GM19035 (cell line): ENCODE measurements at regions not wholly inside any gene's neighbourhood (a gene's known extent, or its start where the extent isn't known, plus 50 kb on each side); places are given as distances from the start of the nearest gene placed in this dataset.
"Not testable (repeated sequence)": the region's sequence is repeated elsewhere in the genome, so short reads cannot be mapped to it uniquely, and the experiment has no call there.

ENCODE experiments used
- ATAC-seq: cut with Tn5 transposase; IDR thresholded peaks from one replicate; pipeline ENCODE4 v1.9.1; 2021; ENCODE audit not compliant: unreplicated experiment

DNA sequence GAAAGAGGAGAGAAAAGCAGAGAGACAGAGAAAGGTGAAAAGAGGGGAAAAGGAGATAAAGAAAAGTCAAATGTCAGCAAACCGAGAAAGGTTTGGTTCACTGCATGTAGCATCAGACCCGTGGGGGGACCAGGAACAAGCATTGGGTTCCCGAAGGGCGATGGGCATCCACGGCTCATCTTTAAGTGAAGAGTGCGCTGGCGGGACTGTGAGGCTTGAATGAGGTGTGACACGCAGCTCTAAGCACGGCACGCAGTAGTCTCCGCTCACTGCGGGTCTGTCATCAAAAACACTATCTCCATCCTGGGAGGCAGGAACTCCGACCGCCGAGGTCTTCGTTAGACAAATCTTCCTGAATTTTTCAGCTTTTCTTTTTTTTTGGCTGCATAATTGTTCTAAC lies 173.4 kb upstream of the PFKP start:
- ATAC-seq, result no peak

DNA sequence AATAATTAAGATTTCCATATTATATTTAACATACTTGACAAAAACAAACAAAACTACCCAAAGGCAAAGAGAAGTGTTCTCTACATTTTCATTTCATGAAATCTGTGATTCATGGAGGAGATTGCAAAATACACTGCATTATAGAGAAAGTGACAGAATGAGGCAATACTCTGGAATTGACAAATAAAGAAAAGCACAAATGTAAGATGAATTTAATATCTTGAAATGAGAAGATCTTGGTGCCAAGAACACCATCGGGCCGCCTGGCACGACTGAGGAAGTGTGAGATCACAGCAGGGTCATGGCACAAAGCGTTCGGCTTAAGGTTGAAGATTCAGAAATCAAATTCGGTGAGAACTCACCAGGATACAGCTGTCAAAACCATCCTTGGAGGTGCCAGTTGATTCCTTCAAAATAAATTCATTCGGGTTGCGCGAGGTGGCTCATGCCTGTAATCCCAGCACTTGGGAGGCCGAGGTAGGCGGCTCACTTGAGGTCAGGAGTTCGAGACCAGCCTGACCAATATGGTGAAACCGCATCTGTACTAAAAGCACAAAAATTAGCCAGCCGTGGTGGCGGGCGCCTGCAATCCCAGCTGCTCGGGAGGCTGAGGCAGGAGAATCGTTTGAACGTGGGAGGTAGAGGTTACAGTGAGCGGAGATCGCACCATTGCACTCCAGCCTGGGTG lies 174.0 kb upstream of the PFKP start:
- no peak for ATAC-seq

DNA sequence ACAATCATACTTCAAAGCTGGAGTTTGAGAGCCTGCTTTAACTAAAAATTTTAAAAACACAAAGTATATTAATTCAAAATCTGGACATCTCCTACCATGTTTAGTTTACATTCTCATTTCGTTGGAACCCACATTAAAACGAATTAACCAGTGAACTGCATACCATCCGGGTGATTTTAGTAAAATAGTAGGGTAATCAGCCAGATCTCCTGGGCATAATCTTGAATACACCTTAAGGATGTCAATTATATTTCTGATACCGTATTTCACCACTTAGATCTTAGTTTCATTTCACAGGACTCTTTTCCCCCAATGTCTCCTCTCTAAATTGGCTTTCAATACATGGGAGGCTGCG lies 175.6 kb upstream of the PFKP start:
- ATAC-seq, result no peak

DNA sequence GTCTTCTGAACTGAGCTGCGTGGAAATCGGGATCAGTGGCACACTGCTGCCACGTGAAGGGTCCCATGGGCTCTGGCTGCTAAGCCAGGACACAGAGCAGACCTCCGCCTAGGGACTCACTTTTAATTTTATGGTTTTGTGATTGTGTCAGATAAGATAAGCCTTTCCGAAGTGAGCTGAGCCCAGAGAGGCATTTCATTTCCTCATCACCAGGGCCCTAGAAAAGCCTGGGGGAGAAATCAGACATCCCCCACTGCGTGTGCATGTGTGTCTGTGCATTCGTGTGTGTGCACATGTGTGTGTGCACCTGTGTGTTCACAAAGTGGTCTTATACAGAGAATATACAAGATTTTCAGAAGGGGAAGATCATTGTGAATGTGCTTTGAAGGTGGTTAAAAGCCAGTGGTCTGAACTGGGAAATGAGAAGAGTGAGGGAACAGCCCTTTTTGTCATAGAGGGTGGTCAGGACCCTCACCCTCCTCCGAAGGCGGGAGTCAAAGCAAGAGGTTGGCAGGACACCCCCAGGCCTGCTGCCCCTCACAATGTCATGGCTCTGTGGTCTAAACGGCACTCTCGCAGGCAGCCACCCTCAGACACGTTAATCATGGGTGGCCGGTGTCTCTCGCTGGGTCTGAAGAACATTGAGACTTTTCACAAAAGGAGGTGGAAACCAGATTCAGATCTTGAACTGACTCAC lies 176.1 kb upstream of the PFKP start:
- ATAC-seq, result no peak

DNA sequence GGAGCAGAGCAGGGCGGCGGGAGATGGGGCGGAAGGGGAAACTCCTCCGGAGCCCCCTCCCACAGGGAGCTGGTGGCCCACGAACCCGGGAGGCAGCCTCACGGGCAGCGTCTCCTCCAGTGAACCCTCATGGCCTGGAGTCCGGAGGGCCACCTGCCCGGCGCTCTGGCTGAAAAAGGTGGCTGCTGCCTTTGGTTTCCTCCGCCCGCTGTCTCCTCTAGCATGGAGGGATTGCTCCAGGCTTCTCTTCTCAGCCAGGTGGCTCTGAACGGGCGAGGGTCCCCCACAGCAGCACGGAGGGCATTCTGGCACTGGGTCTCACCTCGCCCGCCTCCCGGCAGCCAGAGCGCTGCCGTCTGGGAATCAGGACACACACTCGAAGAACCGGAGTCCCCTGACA lies 177.3 kb upstream of the PFKP start:
- ATAC-seq, result no peak

DNA sequence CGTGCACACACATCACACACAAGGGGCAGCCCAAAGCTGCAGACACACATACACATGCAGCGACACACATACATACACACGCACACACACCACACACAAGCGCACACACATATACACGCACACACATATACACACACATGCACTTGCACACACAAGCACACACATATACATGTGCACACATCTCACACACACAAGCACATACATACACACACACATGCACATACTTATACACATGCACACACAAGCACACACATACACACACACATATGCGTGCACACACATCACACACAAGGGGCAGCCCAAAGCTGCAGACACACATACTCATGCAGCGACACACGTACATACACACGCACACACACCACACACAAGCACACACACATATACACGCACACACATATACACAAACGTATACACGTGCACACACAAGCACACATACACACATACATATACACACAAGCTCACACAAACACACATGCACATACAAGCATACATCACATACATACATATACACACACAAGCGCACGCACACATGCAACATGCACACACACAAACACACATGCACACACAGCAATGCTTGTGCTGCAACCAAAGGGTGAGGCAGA lies 178.8 kb upstream of the PFKP start:
- ATAC-seq, result no peak

DNA sequence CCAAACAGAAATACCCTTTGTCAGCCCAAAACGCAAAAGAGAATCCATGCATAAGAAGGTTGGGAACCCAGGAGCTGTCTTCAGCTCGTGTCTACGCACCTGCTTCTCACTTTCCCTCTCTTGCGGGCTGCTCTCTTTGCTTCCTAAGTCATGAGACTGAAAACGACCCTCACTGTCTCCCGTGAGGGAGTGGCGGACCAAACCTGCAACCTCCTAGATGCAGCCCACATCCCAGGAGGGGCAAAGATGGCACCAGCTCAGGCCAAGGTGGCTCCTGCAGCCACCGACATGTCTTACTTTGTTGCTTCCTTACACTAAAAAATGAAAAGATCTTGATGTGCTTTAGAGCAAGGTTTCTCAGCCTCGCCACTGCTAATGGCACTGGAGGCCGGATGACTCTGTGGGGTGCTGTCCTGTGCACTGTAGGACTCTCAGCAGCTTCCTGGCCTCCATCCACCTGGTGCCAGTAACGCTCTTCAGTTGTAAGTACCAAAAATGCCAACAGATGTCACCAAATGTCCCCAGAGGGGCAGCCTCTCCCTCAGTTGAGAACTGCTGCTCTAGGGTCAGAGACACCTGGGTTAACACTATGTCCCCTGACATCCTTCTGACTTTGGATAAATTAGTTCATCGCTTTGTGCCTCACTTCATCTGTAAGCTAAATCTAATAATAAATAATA lies 179.8 kb upstream of the PFKP start:
- no peak for ATAC-seq

DNA sequence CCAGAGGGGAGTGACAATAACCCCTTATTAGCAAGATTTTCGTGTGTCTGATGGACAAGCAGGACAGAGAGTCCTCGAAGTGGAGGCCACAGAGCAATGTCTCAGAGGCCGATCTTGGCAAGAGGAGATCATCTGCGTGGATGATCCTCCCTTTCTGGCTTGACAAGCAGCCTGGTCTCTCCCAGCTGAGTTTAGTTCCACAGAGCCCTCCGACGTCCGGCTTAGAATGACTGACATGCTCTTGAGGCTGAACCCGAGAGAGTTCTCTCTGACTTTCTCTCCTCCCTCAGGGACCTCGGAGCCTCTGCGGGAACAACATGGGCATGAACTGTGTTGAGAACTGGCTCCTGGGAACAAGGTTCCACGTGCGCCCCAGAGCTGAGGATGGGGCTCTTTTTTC lies 180.7 kb upstream of the PFKP start:
- no peak for ATAC-seq

DNA sequence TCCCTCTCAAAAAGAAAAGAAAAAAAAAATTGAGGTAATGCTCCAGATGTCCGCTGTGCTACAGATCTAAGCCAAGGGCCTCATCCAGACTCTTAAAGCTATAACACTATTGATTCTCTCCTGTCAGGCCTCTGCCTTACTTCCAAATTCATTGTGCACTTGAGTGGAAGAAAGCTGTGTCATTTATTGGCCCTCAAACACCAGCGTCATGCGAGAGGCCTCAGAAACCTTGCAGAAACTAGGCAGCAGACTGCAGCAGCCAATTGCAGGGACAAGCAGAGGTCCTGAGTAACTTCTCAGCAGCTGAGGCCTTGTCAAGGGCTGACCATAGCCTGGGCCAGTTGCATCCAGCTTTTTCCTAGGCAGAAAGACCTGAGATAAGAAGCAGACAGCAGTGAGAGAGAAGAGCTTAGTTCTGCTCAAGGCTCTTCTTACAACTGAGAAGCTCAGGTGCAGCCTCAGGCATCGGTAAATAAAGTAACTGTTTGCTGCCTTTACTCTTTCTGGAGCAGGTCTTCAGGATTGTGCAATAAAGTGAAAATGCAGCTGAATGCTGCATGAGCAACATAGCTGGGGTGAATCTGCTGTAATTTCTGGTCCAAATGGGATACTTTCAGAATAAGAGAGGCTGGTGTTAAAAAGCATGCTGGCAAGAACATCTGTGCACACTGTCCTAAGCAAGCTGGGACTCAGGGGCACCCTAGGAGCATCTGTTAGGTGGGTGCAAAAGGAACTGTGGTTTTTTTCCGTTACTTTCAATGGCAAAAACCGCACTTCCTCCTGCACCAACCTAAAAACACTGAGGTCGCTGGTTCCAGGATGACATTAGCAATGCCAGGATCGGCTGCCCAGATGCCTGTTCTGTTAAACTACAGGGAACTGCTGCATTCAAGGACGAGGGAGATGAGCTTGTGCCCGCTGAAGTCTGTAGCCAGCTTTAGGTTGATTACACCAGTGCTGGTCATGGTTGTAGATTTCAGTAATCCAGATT lies 181.8 kb upstream of the PFKP start:
- ATAC-seq, result no peak

DNA sequence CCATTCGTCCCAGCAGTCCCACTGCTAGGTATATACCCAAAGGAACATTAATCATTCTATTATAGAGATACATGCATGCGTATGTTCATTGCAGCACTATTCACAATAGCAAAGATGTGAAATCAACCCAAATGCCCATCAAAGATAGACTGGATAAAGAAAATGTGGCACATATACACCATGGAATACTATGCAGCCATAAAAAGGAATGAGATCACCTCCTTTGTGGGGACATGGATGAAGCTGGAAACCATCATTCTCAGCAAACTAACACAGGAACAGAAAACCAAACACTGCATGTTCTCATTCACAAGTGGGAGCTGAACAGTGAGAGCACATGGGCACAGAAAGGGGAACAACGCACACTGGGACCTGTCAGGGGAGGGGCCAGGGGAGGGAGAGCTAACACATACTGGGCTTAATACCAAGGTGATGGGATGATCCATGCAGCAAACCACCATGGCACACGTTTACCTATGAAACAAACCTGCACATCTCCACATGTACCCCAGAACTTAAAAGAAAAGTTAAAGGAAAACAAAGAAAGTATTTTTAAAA lies 183.3 kb upstream of the PFKP start:
- ATAC-seq, result not testable (repeated sequence)

DNA sequence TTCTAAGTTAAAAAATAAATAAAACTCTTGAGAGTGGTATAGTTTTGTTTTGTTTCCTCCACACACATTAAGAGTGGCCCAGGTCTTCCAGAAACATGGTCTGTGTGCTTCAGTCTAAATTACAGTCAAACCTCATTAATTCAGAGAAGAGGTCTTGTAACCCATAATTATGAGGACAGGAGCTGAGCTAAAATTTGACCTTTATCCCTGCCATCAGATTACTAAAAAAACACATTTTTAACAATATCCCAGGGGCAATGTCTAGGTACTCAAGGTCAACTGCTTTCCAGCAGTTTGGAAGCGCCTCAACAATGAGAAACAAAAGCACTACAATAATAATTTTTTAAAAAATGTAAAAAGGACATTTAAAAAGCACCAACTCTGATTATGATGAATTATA lies 184.1 kb upstream of the PFKP start:
- ATAC-seq, result no peak

DNA sequence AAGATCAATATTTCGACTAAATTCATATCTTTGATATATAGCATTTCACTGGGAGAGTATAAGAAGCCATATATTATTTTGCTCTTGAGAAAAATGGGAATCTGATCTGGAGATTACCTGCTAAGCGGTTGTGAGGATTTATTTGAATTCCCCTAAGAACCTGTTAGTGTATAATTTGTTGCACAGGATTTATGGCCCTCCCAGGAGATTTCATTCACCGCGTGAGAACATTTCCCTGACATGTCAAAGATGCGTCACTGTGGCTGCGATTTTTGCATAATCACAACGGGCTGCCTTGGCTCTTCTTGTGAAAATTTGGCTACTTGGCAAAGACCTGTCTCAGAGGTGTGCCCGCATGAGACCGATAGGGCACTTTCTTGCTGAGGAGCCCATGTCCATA lies 184.7 kb upstream of the PFKP start:
- no peak for ATAC-seq

DNA sequence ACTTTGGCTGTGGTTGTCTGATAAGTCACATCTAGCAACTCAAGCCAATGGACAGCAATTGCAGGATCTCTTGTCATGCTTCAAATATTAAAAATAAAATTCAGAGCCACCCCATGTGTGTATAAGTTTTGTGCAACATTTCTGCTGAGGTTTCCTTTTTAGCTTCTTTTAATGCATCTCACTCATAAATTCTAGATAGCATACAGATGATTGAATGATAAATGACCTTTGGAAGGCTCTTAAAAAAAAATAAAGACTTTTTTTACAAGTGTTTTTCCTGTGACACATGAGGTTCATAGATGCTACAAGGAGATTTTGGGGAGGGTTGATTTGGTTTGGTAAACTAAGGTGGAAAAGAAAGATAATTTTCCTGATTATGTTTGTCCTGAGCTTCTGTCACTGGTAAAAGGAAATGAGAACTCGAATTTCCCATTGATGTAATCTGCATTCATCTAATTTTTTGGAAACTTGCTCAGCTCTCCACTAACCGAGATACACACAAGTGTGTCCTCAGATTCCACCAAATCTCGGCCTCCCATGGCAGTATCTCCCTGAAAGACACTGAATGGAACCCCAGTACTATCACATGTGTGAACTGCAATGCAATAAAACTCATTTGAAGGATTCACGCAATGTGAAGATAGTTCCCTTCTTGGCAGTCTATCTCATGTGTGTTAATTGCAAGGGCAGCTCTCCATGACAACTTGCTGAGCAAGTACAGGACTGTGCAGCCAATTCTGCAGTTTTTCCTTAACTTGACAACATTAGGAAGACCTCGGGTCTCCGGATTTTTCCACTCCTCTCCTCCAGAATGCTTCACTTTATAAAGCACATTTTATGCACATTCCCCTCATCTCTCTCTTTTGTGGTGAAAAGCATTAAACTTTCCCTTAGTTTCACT lies 185.4 kb upstream of the PFKP start:
- no peak for ATAC-seq

DNA sequence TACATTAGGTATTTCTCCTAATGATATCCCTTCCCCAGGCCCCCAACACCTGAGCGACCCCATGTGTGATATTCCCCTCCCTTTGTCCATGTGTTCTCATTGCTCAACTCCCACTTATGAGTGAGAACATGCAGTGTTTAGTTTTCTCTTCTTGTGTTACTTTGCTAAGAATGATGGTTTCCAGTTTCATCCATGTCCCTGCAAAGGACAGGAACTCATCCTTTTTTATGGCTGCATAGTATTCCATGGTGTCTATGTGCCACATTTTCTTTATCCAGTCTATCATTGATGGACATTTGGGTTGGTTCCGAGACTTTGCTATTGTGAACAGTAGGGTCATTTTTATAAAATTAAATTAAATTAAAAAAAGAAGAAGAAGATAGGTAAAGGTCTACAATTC lies 187.3 kb upstream of the PFKP start:
- not testable (repeated sequence) for ATAC-seq

DNA sequence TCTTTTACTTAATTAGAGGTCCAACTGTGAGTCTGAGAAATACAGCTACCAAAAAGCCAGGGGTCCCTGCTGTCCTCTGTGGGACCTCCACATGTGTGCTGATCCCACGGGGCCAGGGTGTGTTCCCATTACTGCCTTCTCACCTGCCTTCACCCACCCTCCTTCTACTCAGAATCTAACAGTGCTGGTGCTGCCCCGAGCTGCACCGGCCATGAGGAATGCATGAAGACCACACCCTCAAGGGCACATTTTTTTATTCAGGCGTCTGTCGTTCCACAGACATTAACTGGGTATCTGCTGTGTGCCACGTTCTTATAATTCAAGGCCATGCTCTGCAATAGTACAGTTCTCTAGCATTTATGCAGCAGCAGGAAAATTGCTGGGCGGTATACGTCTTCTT lies 188.5 kb upstream of the PFKP start:
- ATAC-seq, result no peak

DNA sequence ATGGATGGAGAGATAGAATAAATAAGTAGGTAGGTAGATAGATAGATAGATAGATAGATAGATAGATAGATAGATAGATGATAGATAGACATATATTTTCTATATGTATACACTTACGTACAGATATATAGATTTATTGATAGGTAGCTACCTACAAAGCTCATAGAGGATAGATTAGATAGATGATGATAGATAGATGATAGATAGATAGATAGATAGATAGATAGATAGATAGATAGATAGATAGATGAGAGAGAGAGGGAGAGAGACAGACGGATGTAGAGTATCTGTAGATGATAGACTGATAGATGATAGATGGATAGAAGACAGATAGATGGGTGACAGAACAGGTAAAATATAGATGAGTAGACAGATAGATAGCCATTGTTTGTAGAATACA lies 191.3 kb upstream of the PFKP start:
- ATAC-seq, result no peak

DNA sequence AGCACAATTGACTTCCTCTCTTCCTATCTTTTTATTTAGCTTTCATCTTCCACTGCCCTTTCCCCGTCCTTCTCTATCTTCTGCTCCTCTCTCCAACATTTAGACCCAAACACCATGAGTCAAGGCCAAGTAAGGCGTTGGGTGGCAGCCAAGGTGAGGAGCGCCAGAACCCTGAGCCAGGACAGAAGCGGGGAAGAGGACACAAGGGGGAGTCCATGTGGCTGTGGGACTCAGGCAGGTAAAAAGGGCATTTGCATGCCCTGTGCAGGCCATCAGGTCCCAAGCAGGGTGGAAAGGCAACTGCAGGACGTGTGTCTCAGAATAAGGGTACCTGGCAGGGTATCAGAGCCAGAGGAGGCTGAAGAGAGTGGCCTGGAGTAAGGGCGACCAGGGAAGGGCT lies 192.4 kb upstream of the PFKP start:
- no peak for ATAC-seq

DNA sequence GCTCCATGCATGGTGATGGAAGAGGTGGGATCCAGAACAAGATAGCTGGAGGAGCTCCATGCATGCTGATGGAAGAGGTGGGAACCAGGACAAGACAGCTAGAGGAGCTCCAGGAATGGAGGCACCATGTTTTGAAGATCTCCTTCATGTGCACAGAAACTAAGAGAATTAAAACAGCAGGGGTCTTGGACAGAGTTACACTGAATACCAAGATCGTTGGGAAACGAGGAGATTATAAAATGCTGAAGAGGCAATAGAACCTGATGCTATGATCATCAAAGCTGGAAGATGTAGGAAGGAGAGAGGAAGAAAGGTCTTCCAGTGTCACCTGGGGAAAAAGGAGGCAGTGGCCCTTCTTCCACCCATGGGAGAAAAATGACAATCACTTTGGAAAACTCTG lies 193.6 kb upstream of the PFKP start:
- ATAC-seq, result no peak

DNA sequence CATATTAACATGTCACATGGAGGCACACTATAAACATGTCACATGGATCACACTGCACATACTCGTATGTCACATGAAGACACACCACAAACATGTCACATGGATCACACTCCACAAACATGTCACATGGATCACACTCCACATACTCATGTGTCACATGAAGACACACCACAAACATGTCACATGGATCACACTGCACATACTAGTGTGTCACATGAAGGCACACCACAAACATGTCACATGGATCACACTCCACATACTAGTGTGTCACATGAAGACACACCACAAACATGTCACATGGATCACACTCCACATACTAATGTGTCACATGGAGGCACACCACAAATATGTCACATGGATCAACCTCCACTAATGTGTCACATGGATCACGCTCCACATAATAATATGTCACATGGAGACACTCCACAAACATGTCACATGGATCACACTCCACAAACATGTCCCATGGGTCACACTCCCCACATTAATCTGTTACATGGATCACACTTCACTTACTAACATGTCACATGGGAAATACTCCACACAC lies 195.6 kb upstream of the PFKP start:
- no peak for ATAC-seq
